HG03039 (cell line): ENCODE measurements at regions not wholly inside any gene's neighbourhood (a gene's known extent, or its start where the extent isn't known, plus 50 kb on each side); places are given as distances from the start of the nearest gene placed in this dataset.

Experiments
- ATAC-seq: cut with Tn5 transposase; IDR thresholded peaks from one replicate; pipeline ENCODE4 v1.9.1; 2021; ENCODE audit warnings: mild to moderate bottlenecking, moderate library complexity; ENCODE audit not compliant: unreplicated experiment

GRCh38 chr11:80255021-80255420 is 814.2 kb upstream of the TENM4 start:
- no peak for ATAC-seq

- no peak for ATAC-seq
Observed at GRCh38 chr11:80241766-80242165, 800.9 kb upstream of the TENM4 start.

- ATAC-seq = no peak
Observed at GRCh38 chr11:80240245-80240644, 799.4 kb upstream of the TENM4 start.

GRCh38 chr11:80239217-80239616 is 798.4 kb upstream of the TENM4 start:
- no peak for ATAC-seq

GRCh38 chr11:80227915-80228314 is 787.1 kb upstream of the TENM4 start:
- no peak for ATAC-seq

- ATAC-seq = no peak
Observed at GRCh38 chr11:80214413-80214812, 773.6 kb upstream of the TENM4 start.

- no peak for ATAC-seq
Observed at GRCh38 chr11:80211673-80212072, 770.8 kb upstream of the TENM4 start.

GRCh38 chr11:80204021-80204420 is 763.2 kb upstream of the TENM4 start:
- no peak for ATAC-seq

- ATAC-seq = no peak
Observed at GRCh38 chr11:80196932-80197554, 756.2 kb upstream of the TENM4 start.

- ATAC-seq = no peak
Observed at GRCh38 chr11:80196041-80196440, 755.2 kb upstream of the TENM4 start.

- ATAC-seq = no peak
Observed at GRCh38 chr11:80194625-80195024, 753.8 kb upstream of the TENM4 start.

- no peak for ATAC-seq
Observed at GRCh38 chr11:80194016-80194415, 753.2 kb upstream of the TENM4 start.

- no peak for ATAC-seq
Observed at GRCh38 chr11:80188076-80188627, 747.3 kb upstream of the TENM4 start.

- ATAC-seq = no peak
Observed at GRCh38 chr11:80186692-80187091, 745.9 kb upstream of the TENM4 start.

GRCh38 chr11:80182901-80183300 is 742.1 kb upstream of the TENM4 start:
- no peak for ATAC-seq

GRCh38 chr11:80173371-80174136 is 732.7 kb upstream of the TENM4 start:
- ATAC-seq = no peak

- ATAC-seq = no peak
Observed at GRCh38 chr11:80168796-80169195, 728.0 kb upstream of the TENM4 start.

GRCh38 chr11:80167766-80168165 is 726.9 kb upstream of the TENM4 start:
- ATAC-seq = no peak

GRCh38 chr11:80165744-80166143 is 724.9 kb upstream of the TENM4 start:
- no peak for ATAC-seq

- ATAC-seq = no peak
Observed at GRCh38 chr11:80163441-80163840, 722.6 kb upstream of the TENM4 start.

- no peak for ATAC-seq
Observed at GRCh38 chr11:80163011-80163410, 722.2 kb upstream of the TENM4 start.

- no peak for ATAC-seq
Observed at GRCh38 chr11:80162387-80162786, 721.6 kb upstream of the TENM4 start.
